GM18507 (cell line): ENCODE measurements at regions not wholly inside any gene's neighbourhood (a gene's known extent, or its start where the extent isn't known, plus 50 kb on each side); places are given as distances from the start of the nearest gene placed in this dataset.
"Not testable (repeated sequence)": the region's sequence is repeated elsewhere in the genome, so short reads cannot be mapped to it uniquely, and the experiment has no call there.

ENCODE experiments used
- DNase-seq: peaks from one replicate; pipeline ENCODE4 v3.0.0; 2011; ENCODE audit warnings: low read depth; ENCODE audit not compliant: insufficient read length; ENCODE audit errors: extremely low spot score
- FAIRE-seq: peaks from 2 replicates; lab custom pipeline; 2011; peaks lifted over from hg19 to GRCh38; lab: Jason Lieb, UNC

- FAIRE-seq (no peak), DNase-seq (no peak)
Measured at GRCh38 chrX:98263135-98263534, 1379.4 kb downstream of the RPA4 start.

- FAIRE-seq (no peak), DNase-seq (no peak)
Measured at GRCh38 chrX:98289726-98290125, 1406.0 kb downstream of the RPA4 start.

GRCh38 chrX:98294310-98294709, 1410.6 kb downstream of the RPA4 start:
- FAIRE-seq (no peak), DNase-seq (no peak)

- FAIRE-seq (no peak), DNase-seq (no peak)
Measured at GRCh38 chrX:98296129-98296528, 1412.4 kb downstream of the RPA4 start.

- FAIRE-seq (no peak), DNase-seq (no peak)
Measured at GRCh38 chrX:98299785-98300184, 1416.1 kb downstream of the RPA4 start.

- FAIRE-seq, DNase-seq: not testable (repeated sequence)
Measured at GRCh38 chrX:98300536-98300935, 1416.8 kb downstream of the RPA4 start.

GRCh38 chrX:98331407-98331806, 1447.7 kb downstream of the RPA4 start:
- FAIRE-seq (no peak), DNase-seq (no peak)

GRCh38 chrX:98338544-98338943, 1454.8 kb downstream of the RPA4 start:
- no peak for FAIRE-seq

GRCh38 chrX:98350940-98351339, 1467.2 kb downstream of the RPA4 start:
- FAIRE-seq (no peak), DNase-seq (no peak)

More at GRCh38 chrX:98338544-98338943, 1454.8 kb downstream of the RPA4 start:
- DNase-seq = no peak

GRCh38 chrX:98357146-98357545, 1473.4 kb downstream of the RPA4 start:
- DNase-seq (no peak), FAIRE-seq (no peak)

GRCh38 chrX:98362630-98363029, 1478.9 kb downstream of the RPA4 start:
- DNase-seq = no peak
- no peak for FAIRE-seq

GRCh38 chrX:98371994-98372393, 1488.3 kb downstream of the RPA4 start:
- FAIRE-seq = no peak
- no peak for DNase-seq

- DNase-seq = no peak
- FAIRE-seq = no peak
Measured at GRCh38 chrX:98379134-98379533, 1495.4 kb downstream of the RPA4 start.

GRCh38 chrX:98380106-98380505, 1496.4 kb downstream of the RPA4 start:
- FAIRE-seq = no peak

GRCh38 chrX:98380556-98380955, 1496.8 kb downstream of the RPA4 start:
- FAIRE-seq (no peak), DNase-seq (no peak)

More at GRCh38 chrX:98380106-98380505, 1496.4 kb downstream of the RPA4 start:
- no peak for DNase-seq

GRCh38 chrX:98398542-98398941, 1514.8 kb downstream of the RPA4 start:
- FAIRE-seq (no peak), DNase-seq (no peak)

GRCh38 chrX:98405376-98405775, 1521.7 kb downstream of the RPA4 start:
- DNase-seq (no peak), FAIRE-seq (no peak)

- no peak for FAIRE-seq
- no peak for DNase-seq
Measured at GRCh38 chrX:98407584-98407983, 1523.9 kb downstream of the RPA4 start.

- FAIRE-seq = no peak
- DNase-seq = no peak
Measured at GRCh38 chrX:98409867-98410266, 1526.2 kb downstream of the RPA4 start.

GRCh38 chrX:98412058-98412457, 1528.3 kb downstream of the RPA4 start:
- no peak for DNase-seq
- no peak for FAIRE-seq

GRCh38 chrX:98422536-98422935, 1538.8 kb downstream of the RPA4 start:
- no peak for DNase-seq
- no peak for FAIRE-seq

- no peak for DNase-seq
- FAIRE-seq = no peak
Measured at GRCh38 chrX:98432413-98432812, 1548.7 kb downstream of the RPA4 start.
